Erythroblast (primary cell): ENCODE measurements at regions not wholly inside any gene's neighbourhood (a gene's known extent, or its start where the extent isn't known, plus 50 kb on each side); places are given as distances from the start of the nearest gene placed in this dataset.

ENCODE experiments used
- GATA1 ChIP-seq: IDR thresholded peaks from 2 replicates; pipeline ENCODE4 v1.6.1; 2011; ENCODE audit warnings: low read depth, mild to moderate bottlenecking, control low read depth, low read length, moderate library complexity
- POLR2A ChIP-seq: IDR thresholded peaks from 2 replicates; pipeline ENCODE4 v1.6.1; 2011; ENCODE audit warnings: mild to moderate bottlenecking, low read length

- TF ChIP-seq POLR2A (no peak), GATA1 (no peak)
These were observed 1209.9 kb downstream of the NSUN3 start for GRCh38 chr3:95272781-95273180.
